Upper lobe of left lung (tissue), 6 donors: ENCODE measurements at regions not wholly inside any gene's neighbourhood (a gene's known extent, or its start where the extent isn't known, plus 50 kb on each side); places are given as distances from the start of the nearest gene placed in this dataset.

Experiments used
- ATAC-seq, 2 donors: fragments of 200-7000 bp; cut with Tn5 transposase; one replicate each; pipeline ENCODE4 v1.9.1; 2022; ENCODE audit warnings: mild to moderate bottlenecking in 2 of 2, moderate library complexity in 2 of 2; ENCODE audit not compliant: low FRiP score in 2 of 2
- DNase-seq, 2 donors: peaks; one replicate each; pipeline ENCODE4 v3.0.0-alpha.2; 2019 to 2020
- H3K27ac ChIP-seq, 4 donors: fragments of 200-600 bp; sonication (generic); one replicate each; pipeline ENCODE4 v1.5.1; 2016 to 2019
- H3K27me3 ChIP-seq, 4 donors: fragments of 200-600 bp; sonication (generic); one replicate each; pipeline ENCODE4 v1.5.1; 2017 to 2019
- H3K36me3 ChIP-seq, 4 donors: fragments of 200-600 bp; sonication (generic); one replicate each; pipeline ENCODE4 v1.5.1; 2016 to 2019
- H3K4me1 ChIP-seq, 4 donors: fragments of 200-600 bp; sonication (generic); one replicate each; pipeline ENCODE4 v1.5.1; 2018 to 2019
- H3K4me3 ChIP-seq, 4 donors: fragments of 200-600 bp; sonication (generic); one replicate each; pipeline ENCODE4 v1.5.1; 2017 to 2019; ENCODE audit warnings: mild to moderate bottlenecking in 2 of 4, moderate library complexity in 1 of 4
- H3K9me3 ChIP-seq, 4 donors: fragments of 200-600 bp; sonication (generic); one replicate each; pipeline ENCODE4 v1.5.1; 2018 to 2019
- CTCF ChIP-seq, 6 experiments: fragments of 450-650 bp in 4 of 6; fragments of 200-600 bp in 2 of 6; sonication (generic) in 2 of 6; IDR thresholded peaks; one replicate each; pipeline ENCODE4 v1.5.1; 2016 to 2019; ENCODE audit warnings: antibody characterized with exemption in 6 of 6
- EP300 ChIP-seq, 4 donors: sonication (generic); formaldehyde crosslinking; IDR thresholded peaks; one replicate each; pipeline ENCODE4 v1.5.1; 2017; ENCODE audit warnings: antibody characterized with exemption in 4 of 4, control low read depth in 2 of 4
- POLR2A ChIP-seq, 4 donors: fragments of 450-650 bp; IDR thresholded peaks; one replicate each; pipeline ENCODE4 v1.5.1; 2016 to 2017; ENCODE audit warnings: antibody characterized with exemption in 4 of 4, mild to moderate bottlenecking in 2 of 4
- POLR2AphosphoS5 ChIP-seq, 2 donors: sonication (generic); formaldehyde crosslinking; IDR thresholded peaks; one replicate each; pipeline ENCODE4 v1.5.1; 2017; ENCODE audit warnings: antibody characterized with exemption in 2 of 2
- WGBS, 2 donors: methylation state at CpG; one replicate each; pipeline ENCODE4 v1.1.5; 2017 to 2018; 5-methylcytosine and 5-hydroxymethylcytosine counted together
- donor health status: DM: no; HTN: no; CAD: no; lungs with moderate emphysema.
- donor health status: DM: no; HTN: yes; CAD: no; lungs with severe emphysema.

- Histone ChIP-seq H3K9me3 (no peaks in the 10 kb centered on the region), H3K4me3 (no peak overlapping the region), H3K27me3 (no peaks in the 10 kb centered on the region), H3K4me1 (no peaks in the 10 kb centered on the region), H3K27ac (no peak overlapping the region), H3K36me3 (no peaks in the 10 kb centered on the region)
- DNase-seq (no peak), ATAC-seq (no peak)
- 82 to 86% methylated on average over 3 of the region's 3 CpGs for WGBS, 2 donors
- TF ChIP-seq EP300 (IDR thresholded peaks at IDR 0.05) (no peak), POLR2AphosphoS5 (IDR thresholded peaks at IDR 0.05) (no peak), POLR2A (IDR thresholded peaks at IDR 0.05) (no peak), CTCF (IDR thresholded peaks at IDR 0.05) (no peak)
Measured at GRCh38 chr3:189108735-189109134, 63.0 kb upstream of the TPRG1 start.

- no peak overlapping the region for H3K4me3 ChIP-seq
- DNase-seq (no peak), ATAC-seq (no peak)
- 70 to 73% methylated on average over 8 of the region's 8 CpGs for WGBS, 2 donors
- no peaks in the 10 kb centered on the region for H3K27me3 ChIP-seq
- no peaks in the 10 kb centered on the region for H3K4me1 ChIP-seq
- no peaks in the 10 kb centered on the region for H3K9me3 ChIP-seq
- no peak for TF ChIP-seq EP300 (IDR thresholded peaks at IDR 0.05)
- TF ChIP-seq POLR2A (IDR thresholded peaks at IDR 0.05), result no peak
- TF ChIP-seq POLR2AphosphoS5 (IDR thresholded peaks at IDR 0.05), result no peak
- TF ChIP-seq CTCF (IDR thresholded peaks at IDR 0.05), result no peak
- no peak overlapping the region for H3K27ac ChIP-seq
- no peaks in the 10 kb centered on the region for H3K36me3 ChIP-seq
Measured at GRCh38 chr3:189109145-189109544, 62.6 kb upstream of the TPRG1 start.

GRCh38 chr3:189117087-189117486 is 54.7 kb upstream of the TPRG1 start:
- TF ChIP-seq POLR2AphosphoS5 (IDR thresholded peaks at IDR 0.05) (no peak), CTCF (IDR thresholded peaks at IDR 0.05) (no peak), EP300 (IDR thresholded peaks at IDR 0.05) (no peak), POLR2A (IDR thresholded peaks at IDR 0.05) (no peak)
- no peak overlapping the region for H3K4me3 ChIP-seq
- no peaks in the 10 kb centered on the region for H3K9me3 ChIP-seq
- no peaks in the 10 kb centered on the region for H3K27me3 ChIP-seq
- no peaks in the 10 kb centered on the region for H3K36me3 ChIP-seq
- no peaks in the 10 kb centered on the region for H3K4me1 ChIP-seq
- 68 to 88% methylated on average over 1 of the region's 1 CpG for WGBS, 2 donors
- no peak overlapping the region for H3K27ac ChIP-seq
- DNase-seq (no peak), ATAC-seq (no peak)

GRCh38 chr3:189118896-189119295 is 52.9 kb upstream of the TPRG1 start:
- no peaks in the 10 kb centered on the region for H3K9me3 ChIP-seq
- WGBS, 2 donors, result 80 to 100% methylated on average over 1 of the region's 1 CpG
- H3K4me1 ChIP-seq, result peaks cover 0 to 4% (median 3%) of the 10 kb centered on the region in 4 donors
- no peaks in the 10 kb centered on the region for H3K27me3 ChIP-seq
- H3K36me3 ChIP-seq, result no peaks in the 10 kb centered on the region
- H3K27ac ChIP-seq, result no peak overlapping the region
- no peak for ATAC-seq
- DNase-seq, result no peak
- TF ChIP-seq EP300 (IDR thresholded peaks at IDR 0.05), result no peak
- TF ChIP-seq CTCF (IDR thresholded peaks at IDR 0.05), result no peak
- no peak for TF ChIP-seq POLR2A (IDR thresholded peaks at IDR 0.05)
- no peak for TF ChIP-seq POLR2AphosphoS5 (IDR thresholded peaks at IDR 0.05)
- no peak overlapping the region for H3K4me3 ChIP-seq

- H3K4me3 ChIP-seq, result no peak overlapping the region
- peak overlapping the region in 2 of 4 donors; percentile 45 to 68 for H3K27ac ChIP-seq
Measured at GRCh38 chr3:189119950-189120349, 51.8 kb upstream of the TPRG1 start.

More at GRCh38 chr3:189119950-189120349, 51.8 kb upstream of the TPRG1 start:
- H3K36me3 ChIP-seq, result no peaks in the 10 kb centered on the region
- TF ChIP-seq CTCF (IDR thresholded peaks at IDR 0.05), result no peak
- TF ChIP-seq POLR2AphosphoS5 (IDR thresholded peaks at IDR 0.05), result no peak
- no peak for TF ChIP-seq POLR2A (IDR thresholded peaks at IDR 0.05)
- no peak for TF ChIP-seq EP300 (IDR thresholded peaks at IDR 0.05)
- DNase-seq, result no peak
- no peak for ATAC-seq
- H3K4me1 ChIP-seq, result peaks cover 0 to 7% (median 5%) of the 10 kb centered on the region in 4 donors
- no peaks in the 10 kb centered on the region for H3K9me3 ChIP-seq
- WGBS, 2 donors, result 73 to 81% methylated on average over 3 of the region's 3 CpGs
- H3K27me3 ChIP-seq, result no peaks in the 10 kb centered on the region
